Endothelial cell of umbilical vein (primary cell): ENCODE measurements at regions not wholly inside any gene's neighbourhood (a gene's known extent, or its start where the extent isn't known, plus 50 kb on each side); places are given as distances from the start of the nearest gene placed in this dataset.

ENCODE experiments used
- BruUV-seq: library from RNA; stranded (reverse); fragments of 400-500 nt; replicated peaks from 2 replicates; lab custom pipeline; 2021; lab: Mats Ljungman, UMichigan
- CTCF ChIA-PET: fragments of 300-600, 350-600 bp; sonication (Branson Sonifier 250); formaldehyde crosslinking; loops from one replicate; lab custom pipeline; 2021; ENCODE audit warnings: antibody characterized with exemption, inconsistent platforms; lab: Charles Lee
- POLR2A ChIA-PET: fragments of 300-600, 350-600 bp; sonication (Branson Sonifier 250); formaldehyde crosslinking; loops from one replicate; lab custom pipeline; 2021; ENCODE audit warnings: antibody characterized with exemption, inconsistent platforms; lab: Charles Lee
- DNase-seq: peaks from one replicate; pipeline ENCODE4 v3.0.0-alpha.2; 2011; ENCODE audit warnings: low read depth, low spot score
- FAIRE-seq: peaks from 2 replicates; lab custom pipeline; 2011; peaks lifted over from hg19 to GRCh38; lab: Jason Lieb, UNC
- H2AFZ ChIP-seq: 2 replicates; pipeline ENCODE4 v1.6.0; 2012; ENCODE audit warnings: low read depth, low read length, control low read depth, inconsistent platforms
- H3K27ac ChIP-seq: 2 replicates; pipeline ENCODE4 v1.5.1; 2011; ENCODE audit warnings: low read depth, mild to moderate bottlenecking, control low read depth, low read length, moderate library complexity; ENCODE audit not compliant: insufficient read depth
- H3K27me3 ChIP-seq, 2 experiments: 2 replicates each; pipeline versions ENCODE4 v1.6.0 to v1.6.1; 2011; ENCODE audit warnings: low read length in 2 of 2, mixed read lengths in 1 of 2; ENCODE audit not compliant: control insufficient read depth in 2 of 2, insufficient read depth in 2 of 2
- H3K36me3 ChIP-seq, 2 experiments: 2 replicates in 1 of 2; 3 replicates in 1 of 2; pipeline ENCODE4 v1.5.1; 2011; ENCODE audit warnings: low read length in 2 of 2, mild to moderate bottlenecking in 1 of 2, moderate library complexity in 1 of 2; ENCODE audit not compliant: control insufficient read depth in 2 of 2, insufficient read depth in 2 of 2; ENCODE audit errors: extremely low read depth in 1 of 2
- H3K4me1 ChIP-seq: 3 replicates; pipeline ENCODE4 v1.5.1; 2011; ENCODE audit warnings: mild to moderate bottlenecking, low read length; ENCODE audit not compliant: control insufficient read depth, insufficient read depth; ENCODE audit errors: extremely low read depth
- H3K4me2 ChIP-seq: 2 replicates; pipeline ENCODE4 v1.6.1; 2011; ENCODE audit warnings: low read length, control low read depth, mixed read lengths; ENCODE audit not compliant: insufficient read depth
- H3K4me3 ChIP-seq, 3 experiments: fragments of 200-600 bp in 1 of 3; sonication (generic), shearing (Covaris generic) in 1 of 3; replicated peaks in 1 of 3; 2 replicates each; pipeline ENCODE4 v1.5.1; 2011 to 2016; ENCODE audit warnings: control low read depth in 3 of 3, low read length in 3 of 3, mild to moderate bottlenecking in 2 of 3, inconsistent platforms in 1 of 3, low read depth in 1 of 3, moderate library complexity in 1 of 3; ENCODE audit not compliant: insufficient read depth in 1 of 3
- H3K79me2 ChIP-seq: 2 replicates; pipeline ENCODE4 v1.6.0; 2012; ENCODE audit warnings: low read length, inconsistent platforms; ENCODE audit not compliant: control insufficient read depth, insufficient read depth
- H3K9ac ChIP-seq: replicated peaks from 2 replicates; pipeline ENCODE3; 2011; ENCODE audit warnings: low read length, control low read depth; ENCODE audit not compliant: insufficient read depth; ENCODE audit errors: extremely low read depth
- H3K9me1 ChIP-seq: replicated peaks from 3 replicates; pipeline ENCODE4 v1.6.0; 2011; ENCODE audit warnings: mild to moderate bottlenecking, low read length; ENCODE audit not compliant: control insufficient read depth, insufficient read depth; ENCODE audit errors: extremely low read depth
- H3K9me3 ChIP-seq: replicated peaks from 2 replicates; pipeline ENCODE4 v1.5.1; 2012; ENCODE audit warnings: low read length, inconsistent platforms; ENCODE audit not compliant: control insufficient read depth, insufficient read depth
- H4K20me1 ChIP-seq: replicated peaks from 2 replicates; pipeline ENCODE3; 2011; ENCODE audit warnings: mild to moderate bottlenecking, low read length; ENCODE audit not compliant: control insufficient read depth, insufficient read depth; ENCODE audit errors: extremely low read depth
- CTCF ChIP-seq, 2 donors: IDR thresholded peaks; 1 replicate in 1 of 2; 2 replicates in 1 of 2; pipeline ENCODE4 v1.5.1; 2011; ENCODE audit warnings: low read length in 2 of 2, mild to moderate bottlenecking in 2 of 2, moderate library complexity in 2 of 2, control low read depth in 1 of 2, inconsistent platforms in 1 of 2, low read depth in 1 of 2; ENCODE audit not compliant: insufficient read depth in 1 of 2; ENCODE audit errors: extremely low read depth in 1 of 2
- EZH2 ChIP-seq: IDR thresholded peaks from 2 replicates; pipeline ENCODE4 v1.6.1; 2012; ENCODE audit warnings: borderline replicate concordance, low read depth, mild to moderate bottlenecking, moderate library complexity, low read length, inconsistent platforms; ENCODE audit not compliant: severe bottlenecking
- FOS ChIP-seq: IDR thresholded peaks from 2 replicates; pipeline ENCODE4 v1.6.1; 2011; ENCODE audit warnings: mild to moderate bottlenecking, low read length, moderate library complexity, borderline replicate concordance; ENCODE audit not compliant: insufficient read depth
- GATA2 ChIP-seq: IDR thresholded peaks from 2 replicates; pipeline ENCODE4 v1.7.0; 2011; ENCODE audit warnings: low read depth, mild to moderate bottlenecking, moderate library complexity, mixed read lengths, low read length; ENCODE audit not compliant: insufficient read length, insufficient read depth
- JUN ChIP-seq: IDR thresholded peaks from 2 replicates; pipeline ENCODE4 v1.6.1; 2011; ENCODE audit warnings: borderline replicate concordance, low read depth; ENCODE audit not compliant: insufficient read length, insufficient read depth
- MAX ChIP-seq: IDR thresholded peaks from 2 replicates; pipeline ENCODE4 v1.6.1; 2011; ENCODE audit not compliant: insufficient read depth, insufficient read length
- MYC ChIP-seq: IDR thresholded peaks from one replicate; pipeline ENCODE4 v1.6.1; 2011; ENCODE audit warnings: mild to moderate bottlenecking, low read depth, low read length
- POLR2A ChIP-seq: IDR thresholded peaks from 2 replicates; pipeline ENCODE4 v1.6.1; 2012; ENCODE audit warnings: low read depth, mild to moderate bottlenecking, control low read depth, low read length
- POLR2AphosphoS5 ChIP-seq: IDR thresholded peaks from 2 replicates; pipeline ENCODE4 v1.6.1; 2012; ENCODE audit warnings: low read depth, mild to moderate bottlenecking, control low read depth, low read length, moderate library complexity; ENCODE audit not compliant: insufficient read depth
- dilution Hi-C: fragments of 300-500 bp; cut with MboI; formaldehyde crosslinking; loops from one replicate; pipeline ENCODE4 v1.15.0; 2019; ENCODE audit warnings: low sequenced_read_pairs; ENCODE audit not compliant: extremely low pct_ligation_motif_present
- intact Hi-C: fragments of 100-400 bp; cut with micrococcal nuclease; formaldehyde crosslinking; loops from one replicate; pipeline ENCODE4 v1.10.0; 2022

- no TSS peak for BruUV-seq
- no peak overlapping the region for H3K4me2 ChIP-seq
- no peaks in the 10 kb centered on the region for H3K79me2 ChIP-seq
- DNase-seq (no peak), FAIRE-seq (no peak)
- no peak overlapping the region for H3K4me3 ChIP-seq
- H3K27me3 ChIP-seq = no peaks in the 10 kb centered on the region
- H3K27ac ChIP-seq = no peak overlapping the region
- H3K9ac ChIP-seq = no peak overlapping the region
- dilution Hi-C loops (no loop called here), intact Hi-C loops (no loop called here)
- no peaks in the 10 kb centered on the region for H4K20me1 ChIP-seq
- H3K36me3 ChIP-seq = no peaks in the 10 kb centered on the region
- ChIA-PET CTCF (no interaction called here), POLR2A (no interaction called here)
- H3K4me1 ChIP-seq = no peaks in the 10 kb centered on the region
- no peak overlapping the region for H2AFZ ChIP-seq
- H3K9me3 ChIP-seq = peaks cover 5% of the 10 kb centered on the region
- no peak for TF ChIP-seq GATA2
- TF ChIP-seq FOS = no peak
- TF ChIP-seq JUN = no peak
- no peak for TF ChIP-seq CTCF (IDR thresholded peaks at IDR 0.05; ENCODE audit: extremely low read depth in 1 of 2, insufficient read depth in 1 of 2, low read depth in 1 of 2, low read length in 2 of 2)
- no peak for TF ChIP-seq MYC
- no peak for TF ChIP-seq POLR2AphosphoS5
- TF ChIP-seq EZH2 = no peak
- no peak for TF ChIP-seq MAX
- TF ChIP-seq POLR2A = no peak
- no peaks in the 10 kb centered on the region for H3K9me1 ChIP-seq
These were observed 87.0 kb downstream of the CBLN1 start for GRCh38 chr16:49194537-49195236.
